GM21528 (cell line): ENCODE measurements at regions not wholly inside any gene's neighbourhood (a gene's known extent, or its start where the extent isn't known, plus 50 kb on each side); places are given as distances from the start of the nearest gene placed in this dataset.
"Not testable (repeated sequence)": the region's sequence is repeated elsewhere in the genome, so short reads cannot be mapped to it uniquely, and the experiment has no call there.

ENCODE experiments used
- ATAC-seq: cut with Tn5 transposase; IDR thresholded peaks from one replicate; pipeline ENCODE4 v1.9.1; 2021; ENCODE audit warnings: mild to moderate bottlenecking, moderate library complexity; ENCODE audit not compliant: unreplicated experiment, low FRiP score

GRCh38 chr11:92462821-92463220 is 238.2 kb downstream of the FAT3 start:
- no peak for ATAC-seq

- ATAC-seq = no peak
These were observed 240.2 kb downstream of the FAT3 start for GRCh38 chr11:92464822-92465221.

- ATAC-seq = not testable (repeated sequence)
These were observed 240.8 kb downstream of the FAT3 start for GRCh38 chr11:92465410-92465809.

GRCh38 chr11:92473736-92474135 is 249.1 kb downstream of the FAT3 start:
- no peak for ATAC-seq

- no peak for ATAC-seq
These were observed 250.7 kb downstream of the FAT3 start for GRCh38 chr11:92475316-92475715.

- ATAC-seq = no peak
These were observed 251.2 kb downstream of the FAT3 start for GRCh38 chr11:92475819-92476218.

- no peak for ATAC-seq
These were observed 253.1 kb downstream of the FAT3 start for GRCh38 chr11:92477686-92478085.

GRCh38 chr11:92480499-92480898 is 255.9 kb downstream of the FAT3 start:
- ATAC-seq = no peak

GRCh38 chr11:92482492-92483060 is 258.0 kb downstream of the FAT3 start:
- ATAC-seq = no peak

- no peak for ATAC-seq
These were observed 260.0 kb downstream of the FAT3 start for GRCh38 chr11:92484570-92484969.

- no peak for ATAC-seq
These were observed 265.3 kb downstream of the FAT3 start for GRCh38 chr11:92489826-92490399.

- ATAC-seq = no peak
These were observed 267.8 kb downstream of the FAT3 start for GRCh38 chr11:92492372-92492771.

- no peak for ATAC-seq
These were observed 270.6 kb downstream of the FAT3 start for GRCh38 chr11:92495107-92495793.

- ATAC-seq = no peak
These were observed 275.8 kb downstream of the FAT3 start for GRCh38 chr11:92500453-92500852.

- no peak for ATAC-seq
These were observed 276.6 kb downstream of the FAT3 start for GRCh38 chr11:92501066-92501739.

GRCh38 chr11:92504004-92504403 is 279.4 kb downstream of the FAT3 start:
- ATAC-seq = no peak

GRCh38 chr11:92504534-92504933 is 279.9 kb downstream of the FAT3 start:
- ATAC-seq = no peak

GRCh38 chr11:92505689-92506088 is 281.1 kb downstream of the FAT3 start:
- ATAC-seq = no peak

- no peak for ATAC-seq
These were observed 282.3 kb downstream of the FAT3 start for GRCh38 chr11:92506809-92507336.

GRCh38 chr11:92510591-92510990 is 286.0 kb downstream of the FAT3 start:
- no peak for ATAC-seq

GRCh38 chr11:92511522-92512203 is 287.0 kb downstream of the FAT3 start:
- ATAC-seq = no peak
